Retinal pigment epithelial cell (primary cell): ENCODE measurements at regions not wholly inside any gene's neighbourhood (a gene's known extent, or its start where the extent isn't known, plus 50 kb on each side); places are given as distances from the start of the nearest gene placed in this dataset.
A peak's percentile ranks its signal among the peaks of the same experiment; 100 is the strongest.

Experiments
- DNase-seq: peaks from one replicate; pipeline ENCODE4 v3.0.0-alpha.2; 2010; ENCODE audit warnings: low read depth
- H3K4me3 ChIP-seq: 2 replicates; pipeline ENCODE4 v1.5.1; 2011; ENCODE audit warnings: mild to moderate bottlenecking, low read length, control low read depth, moderate library complexity
- TF ChIP-seq, protein P1 (sequence below): conservative IDR thresholded peaks from 2 replicates; pipeline ENCODE4 v1.5.1; 2011; ENCODE audit warnings: low read depth, low read length, control low read depth, inconsistent platforms

DNA sequence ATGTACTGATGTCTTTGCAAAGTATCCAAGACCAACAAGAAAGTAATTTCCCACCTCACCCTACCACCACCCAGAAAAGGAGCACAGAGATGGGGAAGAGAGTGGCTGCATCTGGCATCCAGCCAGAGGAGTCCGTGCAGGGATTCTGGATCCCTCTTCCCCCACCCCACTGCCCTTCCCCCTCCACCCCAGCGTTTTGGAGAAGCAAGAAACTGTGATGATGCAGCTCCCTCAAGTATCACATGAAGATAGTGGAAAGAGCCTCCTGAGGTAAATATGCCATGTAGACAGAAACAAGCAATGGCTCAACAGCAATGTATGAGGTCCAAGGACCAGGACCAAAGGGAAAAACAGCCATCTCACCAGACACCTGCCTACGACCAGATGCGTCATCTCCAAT, 153.8 kb downstream of the DEPDC1B start:
- no peak for DNase-seq
- TF ChIP-seq, protein P1, sequence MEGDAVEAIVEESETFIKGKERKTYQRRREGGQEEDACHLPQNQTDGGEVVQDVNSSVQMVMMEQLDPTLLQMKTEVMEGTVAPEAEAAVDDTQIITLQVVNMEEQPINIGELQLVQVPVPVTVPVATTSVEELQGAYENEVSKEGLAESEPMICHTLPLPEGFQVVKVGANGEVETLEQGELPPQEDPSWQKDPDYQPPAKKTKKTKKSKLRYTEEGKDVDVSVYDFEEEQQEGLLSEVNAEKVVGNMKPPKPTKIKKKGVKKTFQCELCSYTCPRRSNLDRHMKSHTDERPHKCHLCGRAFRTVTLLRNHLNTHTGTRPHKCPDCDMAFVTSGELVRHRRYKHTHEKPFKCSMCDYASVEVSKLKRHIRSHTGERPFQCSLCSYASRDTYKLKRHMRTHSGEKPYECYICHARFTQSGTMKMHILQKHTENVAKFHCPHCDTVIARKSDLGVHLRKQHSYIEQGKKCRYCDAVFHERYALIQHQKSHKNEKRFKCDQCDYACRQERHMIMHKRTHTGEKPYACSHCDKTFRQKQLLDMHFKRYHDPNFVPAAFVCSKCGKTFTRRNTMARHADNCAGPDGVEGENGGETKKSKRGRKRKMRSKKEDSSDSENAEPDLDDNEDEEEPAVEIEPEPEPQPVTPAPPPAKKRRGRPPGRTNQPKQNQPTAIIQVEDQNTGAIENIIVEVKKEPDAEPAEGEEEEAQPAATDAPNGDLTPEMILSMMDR: no peak
- no peak overlapping the region for H3K4me3 ChIP-seq

- TF ChIP-seq, protein P1: no peak
- no peak for DNase-seq
- H3K4me3 ChIP-seq: no peak overlapping the region
Observed at GRCh38 chr5:60545551-60545950, 154.4 kb downstream of the DEPDC1B start.

DNA sequence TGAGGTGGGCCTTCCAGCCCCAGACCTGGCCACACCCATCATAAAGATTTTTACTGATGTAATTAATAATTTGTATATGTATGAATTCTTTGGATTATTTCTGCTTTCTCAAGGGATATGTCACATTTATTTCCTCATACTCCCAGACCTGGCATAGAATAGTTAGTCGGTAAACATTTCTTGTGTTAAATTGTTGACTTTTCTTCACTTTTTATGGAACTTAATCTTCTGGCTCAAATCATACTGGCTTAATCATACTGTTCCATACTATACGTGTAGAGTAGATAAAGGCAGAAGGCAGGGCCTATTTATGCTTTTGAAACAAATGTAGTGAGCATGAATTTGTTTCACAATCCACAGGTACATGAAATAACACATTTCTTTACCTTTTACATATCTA, 155.8 kb downstream of the DEPDC1B start:
- TF ChIP-seq, protein P1: no peak
- no peak overlapping the region for H3K4me3 ChIP-seq
- no peak for DNase-seq

GRCh38 chr5:60541980-60542379, 158.0 kb downstream of the DEPDC1B start:
- TF ChIP-seq, protein P1: no peak
- peak; percentile 14 for DNase-seq
- no peak overlapping the region for H3K4me3 ChIP-seq

DNA sequence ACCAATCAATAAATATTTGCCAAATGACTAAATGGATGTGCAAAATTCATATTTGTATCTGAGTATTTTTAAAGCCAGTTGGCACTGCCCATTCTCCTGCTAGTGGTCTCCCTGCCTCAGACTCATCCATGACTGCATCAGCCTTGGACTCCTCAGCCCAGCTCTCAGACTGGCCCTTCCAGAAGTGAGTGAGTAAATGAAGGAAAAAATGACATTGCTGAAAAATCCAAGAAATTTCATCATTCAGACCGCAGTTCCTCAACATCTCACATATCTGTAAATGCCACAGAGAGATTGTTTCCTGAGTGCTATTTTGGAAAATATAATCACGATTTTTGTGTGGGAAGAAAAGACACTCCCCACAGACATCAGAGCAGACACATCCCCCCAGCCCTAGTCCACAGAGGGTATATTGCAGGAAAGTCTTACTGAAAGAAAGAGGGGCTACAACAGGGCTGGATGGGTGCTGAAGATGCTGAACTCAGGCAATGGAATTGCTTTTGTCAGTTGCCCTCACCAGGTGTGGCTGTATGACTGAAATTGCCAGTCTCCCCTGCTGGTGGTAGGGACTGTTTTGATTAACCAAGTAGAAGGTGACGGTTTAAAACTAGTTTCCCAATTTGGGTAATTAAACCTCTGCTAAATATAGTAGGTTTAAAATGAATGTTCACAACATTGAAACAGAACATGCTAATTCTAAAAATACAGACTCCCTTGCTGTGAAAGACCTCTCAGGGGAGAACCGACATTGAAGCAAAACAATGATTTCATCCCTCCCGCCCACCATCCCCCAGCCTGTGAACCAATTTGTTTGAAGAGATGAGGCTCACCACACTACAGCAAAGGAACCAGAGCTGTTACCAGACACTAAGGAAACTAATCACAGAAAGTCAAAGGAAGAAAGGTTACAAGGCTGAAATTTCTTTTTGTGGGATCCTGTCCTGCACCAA, 158.8 kb downstream of the DEPDC1B start:
- TF ChIP-seq, protein P1: no peak
- H3K4me3 ChIP-seq: no peak overlapping the region
- no peak for DNase-seq

- TF ChIP-seq, protein P1: no peak
- no peak for DNase-seq
Observed at GRCh38 chr5:60538955-60539866, 160.8 kb downstream of the DEPDC1B start.

More at GRCh38 chr5:60538955-60539866, 160.8 kb downstream of the DEPDC1B start:
- H3K4me3 ChIP-seq: no peak overlapping the region
